Endothelial cell of umbilical vein (primary cell): ENCODE measurements at regions not wholly inside any gene's neighbourhood (a gene's known extent, or its start where the extent isn't known, plus 50 kb on each side); places are given as distances from the start of the nearest gene placed in this dataset.

ENCODE experiments used
- BruUV-seq: library from RNA; stranded (reverse); fragments of 400-500 nt; replicated peaks from 2 replicates; lab custom pipeline; 2021; lab: Mats Ljungman, UMichigan
- CTCF ChIA-PET: fragments of 300-600, 350-600 bp; sonication (Branson Sonifier 250); formaldehyde crosslinking; loops from one replicate; lab custom pipeline; 2021; ENCODE audit warnings: antibody characterized with exemption, inconsistent platforms; lab: Charles Lee
- POLR2A ChIA-PET: fragments of 300-600, 350-600 bp; sonication (Branson Sonifier 250); formaldehyde crosslinking; loops from one replicate; lab custom pipeline; 2021; ENCODE audit warnings: antibody characterized with exemption, inconsistent platforms; lab: Charles Lee
- DNase-seq: peaks from one replicate; pipeline ENCODE4 v3.0.0-alpha.2; 2011; ENCODE audit warnings: low read depth, low spot score
- FAIRE-seq: peaks from 2 replicates; lab custom pipeline; 2011; peaks lifted over from hg19 to GRCh38; lab: Jason Lieb, UNC
- H2AFZ ChIP-seq: 2 replicates; pipeline ENCODE4 v1.6.0; 2012; ENCODE audit warnings: low read depth, low read length, control low read depth, inconsistent platforms
- H3K27ac ChIP-seq: 2 replicates; pipeline ENCODE4 v1.5.1; 2011; ENCODE audit warnings: low read depth, mild to moderate bottlenecking, control low read depth, low read length, moderate library complexity; ENCODE audit not compliant: insufficient read depth
- H3K27me3 ChIP-seq, 2 experiments: 2 replicates each; pipeline versions ENCODE4 v1.6.0 to v1.6.1; 2011; ENCODE audit warnings: low read length in 2 of 2, mixed read lengths in 1 of 2; ENCODE audit not compliant: control insufficient read depth in 2 of 2, insufficient read depth in 2 of 2
- H3K36me3 ChIP-seq, 2 experiments: 2 replicates in 1 of 2; 3 replicates in 1 of 2; pipeline ENCODE4 v1.5.1; 2011; ENCODE audit warnings: low read length in 2 of 2, mild to moderate bottlenecking in 1 of 2, moderate library complexity in 1 of 2; ENCODE audit not compliant: control insufficient read depth in 2 of 2, insufficient read depth in 2 of 2; ENCODE audit errors: extremely low read depth in 1 of 2
- H3K4me1 ChIP-seq: 3 replicates; pipeline ENCODE4 v1.5.1; 2011; ENCODE audit warnings: mild to moderate bottlenecking, low read length; ENCODE audit not compliant: control insufficient read depth, insufficient read depth; ENCODE audit errors: extremely low read depth
- H3K4me2 ChIP-seq: 2 replicates; pipeline ENCODE4 v1.6.1; 2011; ENCODE audit warnings: low read length, control low read depth, mixed read lengths; ENCODE audit not compliant: insufficient read depth
- H3K4me3 ChIP-seq, 3 experiments: fragments of 200-600 bp in 1 of 3; sonication (generic), shearing (Covaris generic) in 1 of 3; replicated peaks in 1 of 3; 2 replicates each; pipeline ENCODE4 v1.5.1; 2011 to 2016; ENCODE audit warnings: control low read depth in 3 of 3, low read length in 3 of 3, mild to moderate bottlenecking in 2 of 3, inconsistent platforms in 1 of 3, low read depth in 1 of 3, moderate library complexity in 1 of 3; ENCODE audit not compliant: insufficient read depth in 1 of 3
- H3K79me2 ChIP-seq: 2 replicates; pipeline ENCODE4 v1.6.0; 2012; ENCODE audit warnings: low read length, inconsistent platforms; ENCODE audit not compliant: control insufficient read depth, insufficient read depth
- H3K9ac ChIP-seq: replicated peaks from 2 replicates; pipeline ENCODE3; 2011; ENCODE audit warnings: low read length, control low read depth; ENCODE audit not compliant: insufficient read depth; ENCODE audit errors: extremely low read depth
- H3K9me1 ChIP-seq: replicated peaks from 3 replicates; pipeline ENCODE4 v1.6.0; 2011; ENCODE audit warnings: mild to moderate bottlenecking, low read length; ENCODE audit not compliant: control insufficient read depth, insufficient read depth; ENCODE audit errors: extremely low read depth
- H3K9me3 ChIP-seq: replicated peaks from 2 replicates; pipeline ENCODE4 v1.5.1; 2012; ENCODE audit warnings: low read length, inconsistent platforms; ENCODE audit not compliant: control insufficient read depth, insufficient read depth
- H4K20me1 ChIP-seq: replicated peaks from 2 replicates; pipeline ENCODE3; 2011; ENCODE audit warnings: mild to moderate bottlenecking, low read length; ENCODE audit not compliant: control insufficient read depth, insufficient read depth; ENCODE audit errors: extremely low read depth
- CTCF ChIP-seq, 2 donors: IDR thresholded peaks; 1 replicate in 1 of 2; 2 replicates in 1 of 2; pipeline ENCODE4 v1.5.1; 2011; ENCODE audit warnings: low read length in 2 of 2, mild to moderate bottlenecking in 2 of 2, moderate library complexity in 2 of 2, control low read depth in 1 of 2, inconsistent platforms in 1 of 2, low read depth in 1 of 2; ENCODE audit not compliant: insufficient read depth in 1 of 2; ENCODE audit errors: extremely low read depth in 1 of 2
- EZH2 ChIP-seq: IDR thresholded peaks from 2 replicates; pipeline ENCODE4 v1.6.1; 2012; ENCODE audit warnings: borderline replicate concordance, low read depth, mild to moderate bottlenecking, moderate library complexity, low read length, inconsistent platforms; ENCODE audit not compliant: severe bottlenecking
- FOS ChIP-seq: IDR thresholded peaks from 2 replicates; pipeline ENCODE4 v1.6.1; 2011; ENCODE audit warnings: mild to moderate bottlenecking, low read length, moderate library complexity, borderline replicate concordance; ENCODE audit not compliant: insufficient read depth
- GATA2 ChIP-seq: IDR thresholded peaks from 2 replicates; pipeline ENCODE4 v1.7.0; 2011; ENCODE audit warnings: low read depth, mild to moderate bottlenecking, moderate library complexity, mixed read lengths, low read length; ENCODE audit not compliant: insufficient read length, insufficient read depth
- JUN ChIP-seq: IDR thresholded peaks from 2 replicates; pipeline ENCODE4 v1.6.1; 2011; ENCODE audit warnings: borderline replicate concordance, low read depth; ENCODE audit not compliant: insufficient read length, insufficient read depth
- MAX ChIP-seq: IDR thresholded peaks from 2 replicates; pipeline ENCODE4 v1.6.1; 2011; ENCODE audit not compliant: insufficient read depth, insufficient read length
- MYC ChIP-seq: IDR thresholded peaks from one replicate; pipeline ENCODE4 v1.6.1; 2011; ENCODE audit warnings: mild to moderate bottlenecking, low read depth, low read length
- POLR2A ChIP-seq: IDR thresholded peaks from 2 replicates; pipeline ENCODE4 v1.6.1; 2012; ENCODE audit warnings: low read depth, mild to moderate bottlenecking, control low read depth, low read length
- POLR2AphosphoS5 ChIP-seq: IDR thresholded peaks from 2 replicates; pipeline ENCODE4 v1.6.1; 2012; ENCODE audit warnings: low read depth, mild to moderate bottlenecking, control low read depth, low read length, moderate library complexity; ENCODE audit not compliant: insufficient read depth
- dilution Hi-C: fragments of 300-500 bp; cut with MboI; formaldehyde crosslinking; loops from one replicate; pipeline ENCODE4 v1.15.0; 2019; ENCODE audit warnings: low sequenced_read_pairs; ENCODE audit not compliant: extremely low pct_ligation_motif_present
- intact Hi-C: fragments of 100-400 bp; cut with micrococcal nuclease; formaldehyde crosslinking; loops from one replicate; pipeline ENCODE4 v1.10.0; 2022

DNA sequence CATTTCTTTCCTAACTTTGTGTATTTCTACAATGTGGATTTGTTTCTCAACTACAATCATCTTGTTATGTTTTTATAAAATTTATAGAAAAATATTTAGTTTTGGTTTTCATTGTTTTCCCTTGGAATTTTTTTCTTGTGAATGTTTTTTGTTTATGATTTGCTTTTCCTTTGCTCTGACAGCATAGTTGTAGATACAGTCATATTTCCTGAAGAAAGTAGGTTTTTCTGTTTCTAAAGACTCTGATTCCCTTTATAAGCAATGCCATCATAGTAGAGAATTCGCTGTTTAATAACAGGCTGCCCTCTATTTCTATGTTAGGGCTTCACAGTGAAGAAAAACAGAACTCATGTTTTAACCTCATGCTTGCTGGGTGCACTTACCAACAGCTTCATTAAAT is 482.3 kb downstream of the ZBBX start:
- H3K9ac ChIP-seq, result no peak overlapping the region
- ChIA-PET CTCF (no interaction called here), POLR2A (no interaction called here)
- dilution Hi-C loops (no loop called here), intact Hi-C loops (no loop called here)
- no peaks in the 10 kb centered on the region for H3K9me1 ChIP-seq
- no peak overlapping the region for H3K4me2 ChIP-seq
- DNase-seq, result no peak
- no peak overlapping the region for H2AFZ ChIP-seq
- TF ChIP-seq GATA2 (no peak), CTCF (IDR thresholded peaks at IDR 0.05; ENCODE audit: extremely low read depth in 1 of 2, insufficient read depth in 1 of 2, low read depth in 1 of 2, low read length in 2 of 2) (no peak), FOS (no peak), JUN (no peak), EZH2 (no peak), MAX (no peak), MYC (no peak), POLR2AphosphoS5 (no peak), POLR2A (no peak)
- no peaks in the 10 kb centered on the region for H4K20me1 ChIP-seq
- H3K36me3 ChIP-seq, result no peaks in the 10 kb centered on the region
- H3K79me2 ChIP-seq, result no peaks in the 10 kb centered on the region
- no peaks in the 10 kb centered on the region for H3K27me3 ChIP-seq
- no TSS peak for BruUV-seq
- no peak overlapping the region for H3K27ac ChIP-seq
- H3K4me1 ChIP-seq, result no peaks in the 10 kb centered on the region
- FAIRE-seq, result no peak
- no peak overlapping the region for H3K4me3 ChIP-seq
- H3K9me3 ChIP-seq, result no peaks in the 10 kb centered on the region
